Naive B cell (primary cell): ENCODE measurements at regions not wholly inside any gene's neighbourhood (a gene's known extent, or its start where the extent isn't known, plus 50 kb on each side); places are given as distances from the start of the nearest gene placed in this dataset.

Experiments
- ATAC-seq, 2 donors: fragments of 150-1000 bp; cut with Tn5 transposase; 2 replicates each; pipeline ENCODE4 v1.10.0; 2021; ENCODE audit warnings: low read depth in 2 of 2, mild to moderate bottlenecking in 2 of 2, moderate library complexity in 2 of 2
- DNase-seq: peaks from one replicate; pipeline ENCODE4 v3.0.0; 2022
- H3K27ac Mint-ChIP-seq, 6 donors: one replicate each; pipeline ENCODE4 v1.8.0; 2020 to 2022; ENCODE audit warnings: mild to moderate bottlenecking in 6 of 6, mixed read lengths in 6 of 6, moderate library complexity in 5 of 6, inconsistent platforms in 2 of 6
- H3K27me3 Mint-ChIP-seq, 3 donors: one replicate each; pipeline ENCODE4 v1.8.0; 2021 to 2022; ENCODE audit warnings: mixed read lengths in 3 of 3, mild to moderate bottlenecking in 1 of 3
- H3K36me3 Mint-ChIP-seq, 2 donors: one replicate each; pipeline ENCODE4 v1.8.0; 2020 to 2022; ENCODE audit warnings: mixed read lengths in 2 of 2, inconsistent platforms in 1 of 2, mild to moderate bottlenecking in 1 of 2
- H3K4me1 Mint-ChIP-seq, 3 donors: one replicate each; pipeline ENCODE4 v1.8.0; 2020 to 2022; ENCODE audit warnings: mixed read lengths in 3 of 3, inconsistent platforms in 1 of 3, mild to moderate bottlenecking in 1 of 3, moderate library complexity in 1 of 3
- H3K4me3 Mint-ChIP-seq, 8 donors: one replicate each; pipeline ENCODE4 v1.8.0; 2020 to 2022; ENCODE audit warnings: mild to moderate bottlenecking in 8 of 8, mixed read lengths in 8 of 8, moderate library complexity in 8 of 8, inconsistent platforms in 2 of 8
- H3K9me3 Mint-ChIP-seq, 7 donors: one replicate each; pipeline ENCODE4 v1.8.0; 2020 to 2022; ENCODE audit warnings: mixed read lengths in 7 of 7, mild to moderate bottlenecking in 5 of 7, inconsistent platforms in 2 of 7, moderate library complexity in 1 of 7

DNA sequence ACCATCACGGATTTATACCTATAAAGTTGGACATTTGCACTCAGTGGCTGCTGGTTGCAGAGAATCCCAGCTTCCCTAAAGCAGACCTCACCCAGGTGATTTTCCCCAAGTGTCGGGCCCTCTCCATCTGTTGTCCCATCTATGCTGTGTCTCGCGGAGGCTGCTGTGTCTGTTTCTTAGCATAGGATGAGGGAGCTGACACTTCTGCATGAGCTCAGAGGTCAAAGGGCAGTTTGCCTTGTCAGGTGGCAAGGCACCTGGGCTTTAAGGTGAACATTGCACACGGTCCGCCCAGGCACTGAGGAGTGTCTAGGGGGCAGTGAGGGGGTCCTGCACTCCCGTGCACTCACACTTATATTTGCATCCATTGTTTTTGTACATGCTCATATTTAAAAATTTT lies 151.6 kb downstream of the ZIC5 start:
- H3K9me3 Mint-ChIP-seq = peaks cover 0 to 8% (median 4%) of the 10 kb centered on the region in 7 donors
- H3K4me1 Mint-ChIP-seq = peaks cover 0 to 9% (median 0%) of the 10 kb centered on the region in 3 donors
- DNase-seq (no peak), ATAC-seq (no peak)
- H3K27ac Mint-ChIP-seq = no peak overlapping the region
- peaks cover 8 to 10% of the 10 kb centered on the region in 2 donors for H3K36me3 Mint-ChIP-seq
- H3K27me3 Mint-ChIP-seq = no peaks in the 10 kb centered on the region
- H3K4me3 Mint-ChIP-seq = no peak overlapping the region

DNA sequence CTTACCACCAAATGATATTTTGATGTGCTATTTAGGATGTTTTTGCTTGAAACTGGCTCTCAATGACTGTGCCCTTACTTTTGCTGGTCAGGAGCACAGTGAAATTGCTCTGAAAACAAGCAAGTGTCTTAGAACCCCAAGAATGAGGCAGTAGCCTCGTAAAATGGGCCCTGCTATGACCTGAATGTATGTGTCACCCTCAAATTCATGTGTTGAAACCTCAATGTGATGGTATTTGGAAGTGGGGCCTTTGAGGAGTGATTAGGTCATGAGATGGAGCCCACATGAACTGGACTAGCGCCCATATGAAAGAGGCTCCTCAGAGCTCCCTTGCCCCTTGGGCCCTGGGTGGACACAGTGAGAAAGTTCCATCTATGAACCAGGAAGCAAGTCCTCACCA lies 155.2 kb downstream of the ZIC5 start:
- Mint-ChIP-seq H3K4me3 (peak overlapping the region in 1 of 8 donors; percentile 17), H3K4me1 (peaks cover 0 to 9% (median 0%) of the 10 kb centered on the region in 3 donors), H3K9me3 (peaks cover 0 to 5% (median 2%) of the 10 kb centered on the region in 7 donors), H3K36me3 (peaks cover 0 to 8% of the 10 kb centered on the region in 2 donors), H3K27me3 (no peaks in the 10 kb centered on the region), H3K27ac (no peak overlapping the region)
- DNase-seq = no peak
- ATAC-seq = no peak

DNA sequence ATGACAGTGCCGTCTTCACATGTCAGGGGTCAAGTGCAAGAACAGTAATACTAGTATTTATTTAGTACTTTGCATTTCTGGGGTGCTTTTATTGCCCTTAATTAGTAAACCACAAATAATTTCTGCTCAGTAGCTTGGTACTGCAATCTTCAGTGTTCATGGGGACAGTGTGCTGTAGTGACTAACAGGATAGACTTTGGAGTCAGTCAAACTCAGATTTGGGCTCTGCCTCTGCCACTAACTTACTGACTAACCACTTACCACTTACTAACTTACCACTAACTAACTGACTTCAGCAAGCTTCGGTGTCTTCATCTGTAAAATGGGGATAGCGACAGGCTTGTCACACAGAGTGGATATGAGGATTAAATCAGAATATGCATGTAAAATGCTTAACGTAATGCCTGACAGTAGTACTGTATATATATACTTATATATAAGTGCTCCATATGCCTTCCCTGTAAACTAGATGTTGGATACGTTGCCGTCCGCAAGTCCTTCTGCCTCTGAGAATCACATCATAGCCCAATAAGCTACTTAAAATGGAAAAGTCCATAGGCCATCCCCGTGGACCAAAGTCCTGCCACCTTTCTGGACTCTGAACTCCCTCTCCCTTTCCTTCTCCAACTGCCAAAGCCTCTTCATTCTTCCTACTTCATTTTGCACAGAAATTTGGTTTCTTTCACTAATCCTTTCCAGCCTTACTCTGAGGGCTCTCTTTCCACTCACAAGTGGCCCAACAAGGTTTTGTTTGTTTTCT lies 158.1 kb downstream of the ZIC5 start:
- H3K36me3 Mint-ChIP-seq = peaks cover 0 to 6% of the 10 kb centered on the region in 2 donors
- ATAC-seq = no peak

DNA sequence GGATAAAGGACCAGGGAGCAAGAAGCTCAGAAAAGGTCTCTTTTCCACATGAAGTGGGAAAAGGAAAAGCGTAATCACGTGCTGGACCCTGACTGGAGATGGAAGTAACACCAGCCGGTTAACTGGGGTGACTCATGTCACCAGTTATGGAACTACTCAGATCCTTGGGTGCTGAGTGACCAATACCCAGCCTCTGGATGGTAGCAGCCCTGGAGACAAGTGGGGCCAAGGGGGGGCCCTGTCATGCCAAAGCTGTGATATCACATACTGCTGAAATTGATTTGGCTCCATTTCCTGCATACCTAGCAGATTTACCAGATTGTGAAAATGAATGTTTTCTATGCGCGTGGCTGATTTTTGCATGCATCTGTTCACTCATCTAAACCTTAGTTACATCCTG lies 158.9 kb downstream of the ZIC5 start:
- peaks cover 0 to 4% (median 0%) of the 10 kb centered on the region in 3 donors for H3K4me1 Mint-ChIP-seq
- H3K4me3 Mint-ChIP-seq = no peak overlapping the region

More for the DNA sequence above, 158.1 kb downstream of the ZIC5 start:
- Mint-ChIP-seq H3K9me3 (peaks cover 0 to 5% (median 2%) of the 10 kb centered on the region in 7 donors), H3K4me3 (no peak overlapping the region), H3K27me3 (no peaks in the 10 kb centered on the region), H3K4me1 (peaks cover 0 to 9% (median 0%) of the 10 kb centered on the region in 3 donors), H3K27ac (no peak overlapping the region)
- DNase-seq = no peak

DNA sequence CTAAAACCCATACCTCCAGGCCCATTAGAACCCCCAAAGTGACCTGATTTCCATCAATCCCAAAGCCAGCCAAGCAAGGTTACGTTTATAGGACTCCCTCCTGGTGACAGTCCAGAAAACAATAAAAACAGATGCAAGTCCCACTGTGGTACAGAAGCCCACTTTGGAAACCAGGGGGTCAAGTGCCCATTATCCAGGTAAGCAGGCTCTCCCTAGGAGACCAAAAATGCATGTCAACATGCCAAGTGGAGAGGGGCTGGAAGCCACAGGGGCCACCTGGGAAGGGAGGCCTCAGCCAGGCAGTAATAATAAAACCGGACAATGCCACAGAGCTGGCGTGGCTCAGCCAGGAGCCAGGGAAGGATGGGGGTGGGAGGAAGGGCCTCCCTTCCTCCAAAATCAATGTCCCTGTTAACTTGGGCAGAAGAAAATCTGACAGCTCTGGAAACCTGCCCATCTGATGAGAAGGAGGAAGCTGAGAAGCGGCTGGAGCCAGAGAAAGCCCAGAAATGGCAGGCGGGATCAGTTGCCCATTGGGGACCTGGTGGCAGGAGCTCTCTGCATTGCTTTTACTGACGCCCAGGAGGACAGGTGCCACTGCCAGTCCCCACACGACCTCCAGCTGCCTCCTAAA lies 160.4 kb downstream of the ZIC5 start:
- Mint-ChIP-seq H3K27ac (no peak overlapping the region), H3K9me3 (peaks cover 0 to 2% (median 0%) of the 10 kb centered on the region in 7 donors), H3K4me3 (no peak overlapping the region), H3K36me3 (peaks cover 0 to 6% of the 10 kb centered on the region in 2 donors), H3K27me3 (no peaks in the 10 kb centered on the region), H3K4me1 (no peaks in the 10 kb centered on the region)
- ATAC-seq (no peak), DNase-seq (no peak)

More for the DNA sequence above, 158.9 kb downstream of the ZIC5 start:
- Mint-ChIP-seq H3K9me3 (peaks cover 0 to 5% (median 0%) of the 10 kb centered on the region in 7 donors), H3K27ac (no peak overlapping the region), H3K36me3 (peaks cover 0 to 6% of the 10 kb centered on the region in 2 donors), H3K27me3 (no peaks in the 10 kb centered on the region)
- DNase-seq (no peak), ATAC-seq (no peak)

DNA sequence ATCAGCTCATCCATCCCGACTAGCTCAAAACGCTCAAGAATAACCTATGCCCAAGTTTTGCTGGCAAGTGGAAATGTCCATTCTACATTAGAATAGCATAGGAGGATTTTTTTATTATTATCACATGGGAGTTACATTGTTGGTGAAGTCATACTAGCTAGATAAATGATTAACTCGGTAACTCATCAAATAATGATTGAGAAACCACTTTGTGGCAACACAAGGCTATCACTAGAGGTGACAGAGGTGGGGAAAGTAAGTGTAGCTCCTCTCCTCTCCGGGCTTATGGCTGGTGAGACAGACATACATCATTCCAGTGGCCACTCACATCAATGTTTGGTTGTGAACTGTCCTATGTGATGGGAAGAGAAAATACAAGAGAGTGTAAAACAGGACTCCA lies 161.6 kb downstream of the ZIC5 start:
- H3K36me3 Mint-ChIP-seq = peaks cover 0 to 2% of the 10 kb centered on the region in 2 donors
- no peak for DNase-seq
- no peak overlapping the region for H3K4me3 Mint-ChIP-seq
- ATAC-seq = no peak
- no peak overlapping the region for H3K27ac Mint-ChIP-seq
- no peaks in the 10 kb centered on the region for H3K9me3 Mint-ChIP-seq
- no peaks in the 10 kb centered on the region for H3K27me3 Mint-ChIP-seq
- H3K4me1 Mint-ChIP-seq = no peaks in the 10 kb centered on the region

DNA sequence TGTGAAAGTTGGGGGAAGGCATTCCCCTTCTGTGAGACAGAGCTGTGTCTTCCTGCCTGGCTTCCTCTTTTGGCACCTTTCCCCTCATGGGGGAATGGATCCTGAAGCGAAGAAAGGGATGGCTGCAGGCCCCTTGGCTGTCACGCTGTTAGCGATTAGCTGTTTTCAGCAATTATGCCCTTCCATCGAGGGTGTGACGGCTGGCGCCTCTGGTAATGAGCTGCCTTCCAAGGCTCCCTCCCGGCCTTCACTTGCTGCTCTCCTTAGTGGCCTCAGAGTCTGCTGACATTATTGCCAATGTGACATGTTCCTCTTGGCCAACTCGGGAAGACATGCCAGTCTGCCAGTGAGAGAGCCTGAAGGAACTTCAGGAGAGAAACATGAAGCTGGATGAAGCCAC lies 162.1 kb downstream of the ZIC5 start:
- Mint-ChIP-seq H3K4me1 (no peaks in the 10 kb centered on the region), H3K27ac (no peak overlapping the region), H3K36me3 (no peaks in the 10 kb centered on the region), H3K4me3 (no peak overlapping the region), H3K9me3 (no peaks in the 10 kb centered on the region), H3K27me3 (no peaks in the 10 kb centered on the region)
- DNase-seq (no peak), ATAC-seq (no peak)

DNA sequence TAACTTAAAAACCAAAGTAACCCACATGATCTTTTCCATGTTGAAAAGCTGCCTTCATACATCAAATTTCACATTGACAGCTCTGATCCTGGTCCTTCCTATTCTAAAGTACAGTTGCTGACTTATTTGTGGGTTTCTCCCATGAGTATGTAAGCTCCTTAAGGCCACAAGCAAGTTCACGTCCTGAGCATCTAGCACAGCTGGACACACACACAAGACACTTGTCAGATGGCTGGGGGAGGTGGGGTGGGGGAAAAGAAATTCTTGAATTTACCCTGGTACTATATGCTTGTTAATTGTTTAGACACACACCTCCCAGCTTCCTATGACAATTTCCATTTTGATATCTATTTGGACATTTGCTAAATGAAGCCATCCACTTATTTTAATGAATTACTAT lies 162.8 kb downstream of the ZIC5 start:
- DNase-seq (no peak), ATAC-seq (no peak)
- Mint-ChIP-seq H3K4me3 (no peak overlapping the region), H3K27me3 (no peaks in the 10 kb centered on the region), H3K27ac (peak overlapping the region in 1 of 6 donors; percentile 67), H3K4me1 (no peaks in the 10 kb centered on the region), H3K36me3 (no peaks in the 10 kb centered on the region), H3K9me3 (no peaks in the 10 kb centered on the region)

DNA sequence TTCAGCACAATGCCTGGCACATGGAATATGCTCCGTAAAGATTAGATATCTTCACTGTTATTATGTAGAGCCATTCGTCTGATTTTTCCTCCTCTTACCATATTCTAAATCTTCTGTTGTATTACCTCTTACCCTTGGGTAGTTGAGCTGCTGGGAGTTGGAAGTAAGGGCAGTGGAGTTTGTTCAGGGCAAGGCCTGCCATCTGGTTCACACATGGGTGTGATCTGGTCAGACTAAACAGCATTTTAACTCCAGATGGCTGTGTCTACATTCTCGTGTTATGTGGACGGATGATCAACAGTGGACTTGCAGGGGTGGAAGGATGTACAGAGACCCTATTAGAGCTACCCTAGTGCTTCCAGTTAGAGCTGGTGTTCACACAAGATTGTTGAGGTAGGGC lies 164.9 kb downstream of the ZIC5 start:
- no peak overlapping the region for H3K4me3 Mint-ChIP-seq
- peaks cover 0 to 2% (median 0%) of the 10 kb centered on the region in 3 donors for H3K4me1 Mint-ChIP-seq
- no peak for ATAC-seq
- no peaks in the 10 kb centered on the region for H3K27me3 Mint-ChIP-seq
- no peaks in the 10 kb centered on the region for H3K9me3 Mint-ChIP-seq
- no peaks in the 10 kb centered on the region for H3K36me3 Mint-ChIP-seq
- no peak for DNase-seq
- H3K27ac Mint-ChIP-seq = no peak overlapping the region

DNA sequence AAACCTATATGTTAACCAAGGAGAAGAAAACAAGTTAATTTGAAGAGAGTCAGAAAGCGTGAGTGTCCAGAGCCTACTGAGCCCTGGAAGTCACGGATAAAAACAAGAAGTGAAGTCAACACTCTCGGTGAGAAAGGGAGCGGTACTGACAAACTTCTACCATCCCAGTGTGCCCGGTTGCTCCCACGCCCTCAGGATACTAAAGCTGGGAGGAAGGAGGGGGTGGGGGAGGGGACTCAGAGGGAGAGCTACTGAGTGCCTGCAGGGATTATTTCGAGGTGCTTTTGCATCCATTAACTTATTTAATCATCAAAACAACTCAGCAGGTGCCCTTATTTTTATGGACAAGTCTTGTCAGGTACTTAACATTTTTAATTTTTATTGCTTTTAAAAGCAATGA lies 166.2 kb downstream of the ZIC5 start:
- no peak overlapping the region for H3K27ac Mint-ChIP-seq
- no peak for DNase-seq
- no peaks in the 10 kb centered on the region for H3K36me3 Mint-ChIP-seq
- ATAC-seq = no peak
- no peaks in the 10 kb centered on the region for H3K27me3 Mint-ChIP-seq
- H3K4me3 Mint-ChIP-seq = no peak overlapping the region
- no peaks in the 10 kb centered on the region for H3K9me3 Mint-ChIP-seq
- H3K4me1 Mint-ChIP-seq = peaks cover 0 to 2% (median 0%) of the 10 kb centered on the region in 3 donors

DNA sequence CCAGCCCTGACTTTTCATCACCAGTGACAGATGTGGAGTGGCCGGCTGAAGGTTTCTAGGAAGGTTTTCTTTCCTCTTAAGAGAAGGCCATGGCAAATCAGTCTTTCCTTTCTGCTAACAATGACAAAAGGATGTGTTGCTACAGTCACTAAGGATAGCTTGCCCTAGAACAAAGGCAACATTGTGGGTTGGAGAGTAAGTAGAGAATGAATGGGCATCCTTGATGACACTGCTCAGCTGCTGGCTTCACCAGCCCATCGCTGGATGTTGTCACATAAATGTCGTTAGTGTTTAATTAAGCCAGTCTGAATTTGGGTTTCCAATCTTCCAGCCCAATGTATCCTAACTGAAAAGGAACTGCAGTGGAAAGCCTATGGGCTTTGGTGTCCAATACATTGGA lies 168.4 kb downstream of the ZIC5 start:
- Mint-ChIP-seq H3K27me3 (no peaks in the 10 kb centered on the region), H3K36me3 (peaks cover 0 to 9% of the 10 kb centered on the region in 2 donors)

DNA sequence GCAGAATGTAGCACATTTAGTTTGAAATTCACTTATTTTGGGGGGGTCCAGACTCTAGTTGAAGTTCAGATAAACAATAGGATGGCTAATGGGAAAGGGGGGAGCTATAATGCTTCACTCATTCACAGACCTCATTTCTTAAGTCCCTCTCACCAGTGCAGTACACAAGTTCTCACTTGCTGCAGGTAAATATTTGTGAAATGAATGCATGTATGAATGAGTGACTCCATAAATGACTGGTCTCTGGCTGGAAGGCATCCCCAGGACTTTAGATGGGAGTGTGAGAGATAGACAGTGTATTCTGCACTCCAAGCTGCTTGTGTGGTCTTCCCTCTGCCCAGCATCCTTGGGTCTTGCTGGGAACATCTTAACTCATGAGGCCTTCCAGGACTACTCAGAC lies 169.2 kb downstream of the ZIC5 start:
- Mint-ChIP-seq H3K36me3 (peaks cover 0 to 9% of the 10 kb centered on the region in 2 donors), H3K9me3 (peaks cover 0 to 5% (median 0%) of the 10 kb centered on the region in 7 donors), H3K27ac (no peak overlapping the region), H3K4me1 (peaks cover 0 to 2% (median 0%) of the 10 kb centered on the region in 3 donors), H3K27me3 (no peaks in the 10 kb centered on the region), H3K4me3 (no peak overlapping the region)
- no peak for DNase-seq
- ATAC-seq = no peak

More for the DNA sequence above, 168.4 kb downstream of the ZIC5 start:
- Mint-ChIP-seq H3K9me3 (peaks cover 0 to 5% (median 0%) of the 10 kb centered on the region in 7 donors), H3K4me1 (peaks cover 0 to 2% (median 0%) of the 10 kb centered on the region in 3 donors), H3K27ac (no peak overlapping the region), H3K4me3 (no peak overlapping the region)
- ATAC-seq (no peak), DNase-seq (no peak)

DNA sequence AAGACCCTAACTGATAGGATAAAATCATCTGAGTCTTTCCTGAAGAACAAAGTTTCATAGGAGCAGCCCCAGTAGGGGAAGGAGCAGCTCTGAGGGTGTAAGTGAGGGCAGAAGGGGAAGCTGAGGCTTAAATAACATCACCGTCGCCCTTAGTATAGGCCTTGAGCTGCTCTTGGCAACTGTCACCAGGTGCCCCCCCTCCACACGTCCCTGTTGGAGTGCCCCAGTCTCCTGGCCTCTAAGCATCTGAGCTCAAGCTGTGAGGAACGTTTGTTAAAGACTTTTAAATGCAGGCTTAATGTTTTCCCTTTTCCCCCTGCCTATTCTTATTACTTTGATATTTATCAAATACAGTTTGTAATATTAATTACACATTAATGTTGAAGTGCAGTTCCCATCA lies 170.6 kb downstream of the ZIC5 start:
- Mint-ChIP-seq H3K27ac (no peak overlapping the region), H3K36me3 (peaks cover 0 to 9% of the 10 kb centered on the region in 2 donors), H3K4me1 (peaks cover 0 to 2% (median 0%) of the 10 kb centered on the region in 3 donors), H3K9me3 (peaks cover 0 to 5% (median 0%) of the 10 kb centered on the region in 7 donors), H3K27me3 (no peaks in the 10 kb centered on the region), H3K4me3 (no peak overlapping the region)
- ATAC-seq = no peak
- no peak for DNase-seq

DNA sequence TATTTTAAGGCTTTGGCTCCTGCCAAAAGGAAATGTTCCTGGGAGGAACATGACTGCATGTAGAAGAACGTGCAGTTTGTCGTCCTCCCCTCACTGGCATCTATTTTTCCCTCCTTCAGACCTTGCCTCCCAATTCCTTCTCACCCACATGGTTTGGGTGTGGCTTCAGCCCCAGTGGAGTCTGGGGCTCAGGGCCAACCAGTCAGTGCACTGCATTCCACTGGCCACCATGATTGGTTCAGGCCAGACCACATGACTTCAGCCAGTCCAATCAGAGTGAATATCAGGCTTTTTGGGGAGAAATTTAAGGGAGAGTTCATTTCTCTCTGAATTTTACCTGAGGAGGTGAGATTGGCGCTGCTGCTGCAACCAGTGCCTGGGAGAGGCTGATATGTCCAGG lies 171.6 kb downstream of the ZIC5 start:
- ATAC-seq = no peak

More for the DNA sequence above, 171.6 kb downstream of the ZIC5 start:
- Mint-ChIP-seq H3K27me3 (no peaks in the 10 kb centered on the region), H3K4me3 (no peak overlapping the region), H3K9me3 (peaks cover 0 to 5% (median 0%) of the 10 kb centered on the region in 7 donors), H3K27ac (no peak overlapping the region), H3K4me1 (peaks cover 0 to 2% (median 0%) of the 10 kb centered on the region in 3 donors), H3K36me3 (peaks cover 0 to 9% of the 10 kb centered on the region in 2 donors)
- no peak for DNase-seq
